ENCODE measurements at regions not wholly inside any gene's neighbourhood (a gene's known extent, or its start where the extent isn't known, plus 50 kb on each side); places are given as distances from the start of the nearest gene placed in this dataset.

DNA sequence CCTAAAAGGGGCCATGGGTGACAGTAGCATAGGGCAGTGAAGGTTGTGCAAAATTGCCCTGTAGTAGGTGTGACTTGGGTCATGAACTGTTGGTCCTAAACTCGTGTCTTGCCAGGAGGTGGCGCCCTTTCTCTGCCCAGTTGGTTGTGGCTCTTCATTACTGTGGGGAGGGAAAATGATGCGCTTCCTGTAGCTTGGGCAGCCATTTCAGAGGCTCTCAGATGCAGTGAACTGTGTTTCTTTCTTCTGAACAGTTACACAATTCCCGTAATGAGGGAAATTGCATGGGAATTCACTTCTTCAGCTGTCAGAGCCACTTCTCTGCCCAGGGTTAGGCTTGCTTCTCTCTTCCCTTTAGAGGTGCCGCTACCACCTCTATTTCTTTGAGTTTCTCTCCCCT, 148.1 kb upstream of the NRXN3 start:
- DNase-seq: peak; percentile 78
- TF ChIP-seq EZH2 (IDR thresholded peaks at IDR 0.05; ENCODE audit: insufficient read depth, poor library complexity, severe bottlenecking): no peak
- no peak for TF ChIP-seq EZH2phosphoT487 (IDR thresholded peaks at IDR 0.05; ENCODE audit: insufficient read depth, low read depth)
- Histone ChIP-seq H3K9me3 (ENCODE audit: low read depth) (no peaks in the 10 kb centered on the region), H2AFZ (peak overlapping the region; percentile 95), H4K20me1 (ENCODE audit: insufficient read depth) (no peaks in the 10 kb centered on the region), H3K4me1 (ENCODE audit: insufficient read depth) (no peaks in the 10 kb centered on the region), H3K9ac (no peak overlapping the region), H3K36me3 (ENCODE audit: low read depth) (no peaks in the 10 kb centered on the region), H3K27ac (no peak overlapping the region), H3K79me2 (ENCODE audit: insufficient read depth) (no peaks in the 10 kb centered on the region), H3K9me2 (ENCODE audit: insufficient read depth) (no peaks in the 10 kb centered on the region), H3K4me2 (ENCODE audit: unreplicated experiment) (no peak overlapping the region), H3K4me3 (0 out of 2 replicates have a peak overlapping the region, but pooled peaks have one; percentile 46), H3K27me3 (replicated peaks; ENCODE audit: insufficient read depth) (no peaks in the 10 kb centered on the region), H3F3A (ENCODE audit: insufficient read depth) (no peaks in the 10 kb centered on the region)
- in situ Hi-C loops (cut with MboI): no loop called here
- 18 to 28% methylated on average over 5 of the region's 5 CpGs for WGBS, 2 experiments (ENCODE audit: low coverage in 1 of 2, low lambda C conversion rate in 2 of 2, missing lambda C conversion rate in 2 of 2)

GRCh38 chr14:78023112-78023511, 147.1 kb upstream of the NRXN3 start:
- Histone ChIP-seq H4K20me1 (ENCODE audit: insufficient read depth) (no peaks in the 10 kb centered on the region), H3F3A (ENCODE audit: insufficient read depth) (no peaks in the 10 kb centered on the region), H3K79me2 (ENCODE audit: insufficient read depth) (no peaks in the 10 kb centered on the region), H3K27ac (no peak overlapping the region), H3K4me3 (no peak overlapping the region), H3K9me3 (ENCODE audit: low read depth) (no peaks in the 10 kb centered on the region), H3K27me3 (replicated peaks; ENCODE audit: insufficient read depth) (no peaks in the 10 kb centered on the region), H3K4me2 (ENCODE audit: unreplicated experiment) (no peak overlapping the region), H2AFZ (peak overlapping the region; percentile 95; the same call in 1 of the 2 replicates), H3K9ac (no peak overlapping the region), H3K9me2 (ENCODE audit: insufficient read depth) (no peaks in the 10 kb centered on the region), H3K4me1 (ENCODE audit: insufficient read depth) (no peaks in the 10 kb centered on the region), H3K36me3 (ENCODE audit: low read depth) (no peaks in the 10 kb centered on the region)
- WGBS, 2 experiments (ENCODE audit: low coverage in 1 of 2, low lambda C conversion rate in 2 of 2, missing lambda C conversion rate in 2 of 2): 29 to 31% methylated on average over 2 of the region's 2 CpGs
- in situ Hi-C loops (cut with MboI): no loop called here
- TF ChIP-seq EZH2phosphoT487 (IDR thresholded peaks at IDR 0.05; ENCODE audit: insufficient read depth, low read depth) (no peak), EZH2 (IDR thresholded peaks at IDR 0.05; ENCODE audit: insufficient read depth, poor library complexity, severe bottlenecking) (no peak)
- no peak for DNase-seq

GRCh38 chr14:78028471-78028870, 141.7 kb upstream of the NRXN3 start:
- H3K9ac ChIP-seq: no peak overlapping the region
- no peaks in the 10 kb centered on the region for H3F3A ChIP-seq (ENCODE audit: insufficient read depth)
- in situ Hi-C loops (cut with MboI): no loop called here
- no peak for DNase-seq
- no peaks in the 10 kb centered on the region for H3K4me1 ChIP-seq (ENCODE audit: insufficient read depth)
- H3K4me2 ChIP-seq (ENCODE audit: unreplicated experiment): no peak overlapping the region
- H3K27me3 ChIP-seq (replicated peaks; ENCODE audit: insufficient read depth): peaks cover 7% of the 10 kb centered on the region; the same call in 1 of the 2 replicates
- H3K79me2 ChIP-seq (ENCODE audit: insufficient read depth): no peaks in the 10 kb centered on the region
- H2AFZ ChIP-seq: no peak overlapping the region
- no peak overlapping the region for H3K4me3 ChIP-seq
- H3K36me3 ChIP-seq (ENCODE audit: low read depth): no peaks in the 10 kb centered on the region
- WGBS, 2 experiments (ENCODE audit: low coverage in 1 of 2, low lambda C conversion rate in 2 of 2, missing lambda C conversion rate in 2 of 2): 0 to 7% methylated on average over 1 of the region's 1 CpG
- no peaks in the 10 kb centered on the region for H3K9me2 ChIP-seq (ENCODE audit: insufficient read depth)
- H4K20me1 ChIP-seq (ENCODE audit: insufficient read depth): no peaks in the 10 kb centered on the region
- TF ChIP-seq EZH2phosphoT487 (IDR thresholded peaks at IDR 0.05; ENCODE audit: insufficient read depth, low read depth): no peak
- TF ChIP-seq EZH2 (IDR thresholded peaks at IDR 0.05; ENCODE audit: insufficient read depth, poor library complexity, severe bottlenecking): no peak
- H3K27ac ChIP-seq: no peak overlapping the region
- H3K9me3 ChIP-seq (ENCODE audit: low read depth): no peaks in the 10 kb centered on the region

- TF ChIP-seq EZH2 (IDR thresholded peaks at IDR 0.05; ENCODE audit: insufficient read depth, poor library complexity, severe bottlenecking) (no peak), EZH2phosphoT487 (IDR thresholded peaks at IDR 0.05; ENCODE audit: insufficient read depth, low read depth) (no peak)
- DNase-seq: peak; percentile 9
- Histone ChIP-seq H3K4me3 (no peak overlapping the region), H3K4me2 (ENCODE audit: unreplicated experiment) (no peak overlapping the region), H3K4me1 (ENCODE audit: insufficient read depth) (no peaks in the 10 kb centered on the region), H3K9ac (no peak overlapping the region), H3F3A (ENCODE audit: insufficient read depth) (no peaks in the 10 kb centered on the region), H2AFZ (no peak overlapping the region), H3K9me2 (ENCODE audit: insufficient read depth) (no peaks in the 10 kb centered on the region), H4K20me1 (ENCODE audit: insufficient read depth) (no peaks in the 10 kb centered on the region), H3K79me2 (ENCODE audit: insufficient read depth) (no peaks in the 10 kb centered on the region), H3K27me3 (replicated peaks; ENCODE audit: insufficient read depth) (peaks cover 10% of the 10 kb centered on the region; the same call in 1 of the 2 replicates), H3K9me3 (ENCODE audit: low read depth) (no peaks in the 10 kb centered on the region), H3K27ac (no peak overlapping the region), H3K36me3 (ENCODE audit: low read depth) (no peaks in the 10 kb centered on the region)
- in situ Hi-C loops (cut with MboI): no loop called here
- 9 to 18% methylated on average over 16 of the region's 16 CpGs for WGBS, 2 experiments (ENCODE audit: low coverage in 1 of 2, low lambda C conversion rate in 2 of 2, missing lambda C conversion rate in 2 of 2)
These were observed 140.4 kb upstream of the NRXN3 start for GRCh38 chr14:78029601-78030372.
